ENCODE measurements at regions not wholly inside any gene's neighbourhood (a gene's known extent, or its start where the extent isn't known, plus 50 kb on each side); places are given as distances from the start of the nearest gene placed in this dataset.
"Not testable (repeated sequence)": the region's sequence is repeated elsewhere in the genome, so short reads cannot be mapped to it uniquely, and the experiment has no call there.

GRCh38 chr3:168709073-168709472, 613.3 kb upstream of the GOLIM4 start:
- no peak for DNase-seq
- intact Hi-C loops (cut with DNase I): no loop called here

GRCh38 chr3:168707900-168708299, 612.2 kb upstream of the GOLIM4 start:
- intact Hi-C loops (cut with DNase I): no loop called here
- DNase-seq: no peak

GRCh38 chr3:168705412-168705811, 609.7 kb upstream of the GOLIM4 start:
- intact Hi-C loops (cut with DNase I): no loop called here
- no peak for DNase-seq

- intact Hi-C loops (cut with DNase I): no loop called here
- DNase-seq: no peak
Measured at GRCh38 chr3:168696051-168696450, 600.3 kb upstream of the GOLIM4 start.

GRCh38 chr3:168693870-168694269, 598.1 kb upstream of the GOLIM4 start:
- DNase-seq: no peak
- intact Hi-C loops (cut with DNase I): no loop called here

GRCh38 chr3:168688267-168688666, 592.5 kb upstream of the GOLIM4 start:
- intact Hi-C loops (cut with DNase I): no loop called here
- no peak for DNase-seq

- DNase-seq: no peak
- intact Hi-C loops (cut with DNase I): no loop called here
Measured at GRCh38 chr3:168684519-168684918, 588.8 kb upstream of the GOLIM4 start.

GRCh38 chr3:168678730-168679129, 583.0 kb upstream of the GOLIM4 start:
- DNase-seq: no peak
- intact Hi-C loops (cut with DNase I): no loop called here

GRCh38 chr3:168671091-168671490, 575.4 kb upstream of the GOLIM4 start:
- intact Hi-C loops (cut with DNase I): no loop called here
- no peak for DNase-seq

- DNase-seq; intact Hi-C loops (cut with DNase I): not testable (repeated sequence)
Measured at GRCh38 chr3:168660879-168661657, 565.3 kb upstream of the GOLIM4 start.

- intact Hi-C loops (cut with DNase I): no loop called here
- no peak for DNase-seq
Measured at GRCh38 chr3:168659015-168659414, 563.3 kb upstream of the GOLIM4 start.

- intact Hi-C loops (cut with DNase I): no loop called here
- DNase-seq: no peak
Measured at GRCh38 chr3:168655611-168656010, 559.9 kb upstream of the GOLIM4 start.

GRCh38 chr3:168654700-168655099, 559.0 kb upstream of the GOLIM4 start:
- DNase-seq: no peak
- intact Hi-C loops (cut with DNase I): no loop called here

GRCh38 chr3:168653255-168653654, 557.5 kb upstream of the GOLIM4 start:
- intact Hi-C loops (cut with DNase I): no loop called here
- no peak for DNase-seq

- DNase-seq: no peak
- intact Hi-C loops (cut with DNase I): no loop called here
Measured at GRCh38 chr3:168648321-168648720, 552.6 kb upstream of the GOLIM4 start.

- DNase-seq: no peak
- intact Hi-C loops (cut with DNase I): no loop called here
Measured at GRCh38 chr3:168647582-168647981, 551.9 kb upstream of the GOLIM4 start.

GRCh38 chr3:168645180-168645579, 549.5 kb upstream of the GOLIM4 start:
- no peak for DNase-seq
- intact Hi-C loops (cut with DNase I): no loop called here

- intact Hi-C loops (cut with DNase I): no loop called here
- DNase-seq: no peak
Measured at GRCh38 chr3:168628549-168628948, 532.8 kb upstream of the GOLIM4 start.

GRCh38 chr3:168625477-168625876, 529.8 kb upstream of the GOLIM4 start:
- intact Hi-C loops (cut with DNase I): no loop called here
- DNase-seq: no peak

GRCh38 chr3:168624892-168625448, 529.2 kb upstream of the GOLIM4 start:
- intact Hi-C loops (cut with DNase I): no loop called here
- no peak for DNase-seq

- DNase-seq: no peak
- intact Hi-C loops (cut with DNase I): no loop called here
Measured at GRCh38 chr3:168624195-168624594, 528.5 kb upstream of the GOLIM4 start.

Data from head of caudate nucleus (tissue), 42 donors.